SK-N-SH (cell line): ENCODE measurements at regions not wholly inside any gene's neighbourhood (a gene's known extent, or its start where the extent isn't known, plus 50 kb on each side); places are given as distances from the start of the nearest gene placed in this dataset.
A peak's percentile ranks its signal among the peaks of the same experiment; 100 is the strongest.

Source experiments
- CTCF ChIA-PET: fragments of 300-600, 350-600 bp; formaldehyde crosslinking; extraction: SDS; loops from one replicate; lab custom pipeline; 2021; lab: Yijun Ruan, JAX
- POLR2A ChIA-PET: fragments of 350-600 bp; sonication (Branson Sonifier 250); formaldehyde crosslinking; extraction: SDS; loops from one replicate; lab custom pipeline; 2020; ENCODE audit warnings: antibody characterized with exemption, inconsistent platforms; lab: Yijun Ruan, JAX
- DNase-seq: peaks from one replicate; pipeline ENCODE4 v3.0.0; 2012
- H2AFZ ChIP-seq: fragments of 200-600 bp; sonication (generic); 2 replicates; pipeline ENCODE4 v1.8.1; 2016; ENCODE audit warnings: antibody characterized with exemption, mild to moderate bottlenecking, low read depth
- H3F3A ChIP-seq: fragments of 200-600 bp; sonication (generic); replicated peaks from 2 replicates; pipeline ENCODE3; 2016; ENCODE audit warnings: antibody characterized with exemption, mild to moderate bottlenecking; ENCODE audit not compliant: insufficient read depth
- H3K27ac ChIP-seq, 2 experiments: fragments of 200-500 bp in 1 of 2; fragments of 200-600 bp in 1 of 2; sonication (Bioruptor generic) in 1 of 2; sonication (generic), shearing (Covaris generic) in 1 of 2; 2 replicates each; pipeline versions ENCODE4 v1.5.1 to v1.6.1; 2014 to 2016; ENCODE audit warnings: low read depth in 2 of 2, inconsistent platforms in 1 of 2, low read length in 1 of 2, mild to moderate bottlenecking in 1 of 2, mixed read lengths in 1 of 2
- H3K27me3 ChIP-seq: fragments of 200-600 bp; sonication (generic), shearing (Covaris generic); 2 replicates; pipeline ENCODE4 v1.6.1; 2016; ENCODE audit warnings: mixed run types; ENCODE audit not compliant: insufficient read depth
- H3K36me3 ChIP-seq, 2 experiments: fragments of 200-500 bp in 1 of 2; fragments of 200-600 bp in 1 of 2; sonication (Bioruptor generic) in 1 of 2; sonication (generic) in 1 of 2; replicated peaks in 1 of 2; 2 replicates each; pipeline versions ENCODE3 to v1.5.1; 2014 to 2016; ENCODE audit warnings: low read length in 1 of 2, mild to moderate bottlenecking in 1 of 2; ENCODE audit not compliant: insufficient read depth in 2 of 2, control insufficient read depth in 1 of 2
- H3K4me1 ChIP-seq, 2 experiments: fragments of 200-500 bp in 1 of 2; fragments of 200-600 bp in 1 of 2; sonication (Bioruptor generic) in 1 of 2; sonication (generic), shearing (Covaris generic) in 1 of 2; 2 replicates each; pipeline versions ENCODE4 v1.5.1 to v1.6.1; 2014 to 2016; ENCODE audit warnings: low read depth in 1 of 2, low read length in 1 of 2, mixed run types in 1 of 2; ENCODE audit not compliant: insufficient read depth in 2 of 2, control insufficient read depth in 1 of 2
- H3K4me2 ChIP-seq: fragments of 200-600 bp; sonication (generic), shearing (Covaris generic); 2 replicates; pipeline ENCODE4 v1.6.1; 2017; ENCODE audit warnings: mixed run types
- H3K4me3 ChIP-seq, 2 experiments: fragments of 200-500 bp in 1 of 2; fragments of 200-600 bp in 1 of 2; sonication (Bioruptor generic) in 1 of 2; sonication (generic), shearing (Covaris generic) in 1 of 2; 2 replicates each; pipeline versions ENCODE4 v1.5.1 to v1.8.1; 2014 to 2016; ENCODE audit warnings: low read depth in 2 of 2, inconsistent platforms in 1 of 2, low read length in 1 of 2, mild to moderate bottlenecking in 1 of 2, mixed read lengths in 1 of 2, moderate library complexity in 1 of 2
- H3K79me2 ChIP-seq: fragments of 200-600 bp; sonication (generic); 2 replicates; pipeline ENCODE4 v1.8.1; 2017; ENCODE audit warnings: mild to moderate bottlenecking; ENCODE audit not compliant: insufficient read depth
- H3K9ac ChIP-seq: fragments of 200-600 bp; sonication (generic); 2 replicates; pipeline ENCODE4 v1.6.1; 2017; ENCODE audit warnings: mixed run types
- H3K9me2 ChIP-seq: fragments of 200-600 bp; sonication (generic); 2 replicates; pipeline ENCODE4 v1.6.1; 2017; ENCODE audit warnings: mixed run types
- H3K9me3 ChIP-seq: fragments of 200-600 bp; sonication (generic); 2 replicates; pipeline ENCODE4 v1.6.1; 2017; ENCODE audit warnings: mixed run types, mild to moderate bottlenecking, moderate library complexity
- H4K20me1 ChIP-seq: fragments of 200-600 bp; sonication (generic); 2 replicates; pipeline ENCODE4 v1.6.1; 2017; ENCODE audit warnings: mild to moderate bottlenecking, mixed run types; ENCODE audit not compliant: insufficient read depth
- EP300 ChIP-seq, 2 experiments: IDR thresholded peaks; 2 replicates each; pipeline versions ENCODE4 v1.4.0 to v1.6.1; 2012; ENCODE audit warnings: borderline replicate concordance in 1 of 2, low read depth in 1 of 2, low read length in 1 of 2
- FOSL2 ChIP-seq: IDR thresholded peaks from 2 replicates; pipeline ENCODE4 v1.4.0; 2012; ENCODE audit warnings: low read depth, mild to moderate bottlenecking, moderate library complexity, borderline replicate concordance
- FOXJ3 ChIP-seq: sonication (generic); formaldehyde crosslinking; IDR thresholded peaks from 2 replicates; pipeline ENCODE4 v1.5.1; 2020; ENCODE audit warnings: mild to moderate bottlenecking, missing genetic modification reagents
- FOXM1 ChIP-seq: IDR thresholded peaks from 2 replicates; pipeline ENCODE4 v1.4.0; 2012; ENCODE audit warnings: low read depth, mild to moderate bottlenecking
- GABPA ChIP-seq: IDR thresholded peaks from 2 replicates; pipeline ENCODE4 v1.4.0; 2012; ENCODE audit warnings: low read depth, mild to moderate bottlenecking
- JUND ChIP-seq: IDR thresholded peaks from 2 replicates; pipeline ENCODE4 v1.4.0; 2012
- MEF2A ChIP-seq: IDR thresholded peaks from 2 replicates; pipeline ENCODE4 v1.4.0; 2012; ENCODE audit warnings: low read depth, borderline replicate concordance
- NFIC ChIP-seq: IDR thresholded peaks from 2 replicates; pipeline ENCODE4 v1.4.0; 2012; ENCODE audit warnings: borderline replicate concordance
- RAD21 ChIP-seq: IDR thresholded peaks from 2 replicates; pipeline ENCODE4 v1.6.1; 2012; ENCODE audit warnings: mild to moderate bottlenecking, low read length
- RCOR1 ChIP-seq: fragments of 150-350 bp; IDR thresholded peaks from 2 replicates; pipeline ENCODE4 v1.6.1; 2017; ENCODE audit warnings: antibody characterized with exemption, low read length
- SMC3 ChIP-seq: IDR thresholded peaks from 2 replicates; pipeline ENCODE4 v1.6.1; 2012; ENCODE audit warnings: low read depth, low read length, improper control_type of control experiment
- TAF1 ChIP-seq: IDR thresholded peaks from 2 replicates; pipeline ENCODE4 v1.6.1; 2012; ENCODE audit warnings: low read depth, mild to moderate bottlenecking, low read length, moderate library complexity, borderline replicate concordance
- WGBS: methylation state at CpG from one replicate; pipeline ENCODE4 v1.1.6; 2017; ENCODE audit warnings: low lambda C conversion rate; 5-methylcytosine and 5-hydroxymethylcytosine counted together
- TF ChIP-seq, protein P1 (sequence below): fragments of 200-600 bp; sonication (generic); IDR thresholded peaks from 2 replicates; pipeline ENCODE4 v1.6.1; 2017; ENCODE audit warnings: antibody characterized with exemption, mild to moderate bottlenecking, moderate library complexity
- TF ChIP-seq, protein P2 (sequence below): fragments of 150-350 bp; IDR thresholded peaks from 2 replicates; pipeline ENCODE4 v1.6.1; 2016; ENCODE audit warnings: mild to moderate bottlenecking, low read depth, low read length
- TF ChIP-seq, protein P3 (sequence below): IDR thresholded peaks from 2 replicates; pipeline ENCODE4 v1.4.0; 2012; ENCODE audit warnings: low read depth, borderline replicate concordance
- TF ChIP-seq, protein P4 (sequence below): IDR thresholded peaks from 2 replicates; pipeline ENCODE4 v1.4.0; 2012; ENCODE audit warnings: low read depth
- TF ChIP-seq, protein P5 (sequence below): IDR thresholded peaks from 2 replicates; pipeline ENCODE4; 2012

DNA sequence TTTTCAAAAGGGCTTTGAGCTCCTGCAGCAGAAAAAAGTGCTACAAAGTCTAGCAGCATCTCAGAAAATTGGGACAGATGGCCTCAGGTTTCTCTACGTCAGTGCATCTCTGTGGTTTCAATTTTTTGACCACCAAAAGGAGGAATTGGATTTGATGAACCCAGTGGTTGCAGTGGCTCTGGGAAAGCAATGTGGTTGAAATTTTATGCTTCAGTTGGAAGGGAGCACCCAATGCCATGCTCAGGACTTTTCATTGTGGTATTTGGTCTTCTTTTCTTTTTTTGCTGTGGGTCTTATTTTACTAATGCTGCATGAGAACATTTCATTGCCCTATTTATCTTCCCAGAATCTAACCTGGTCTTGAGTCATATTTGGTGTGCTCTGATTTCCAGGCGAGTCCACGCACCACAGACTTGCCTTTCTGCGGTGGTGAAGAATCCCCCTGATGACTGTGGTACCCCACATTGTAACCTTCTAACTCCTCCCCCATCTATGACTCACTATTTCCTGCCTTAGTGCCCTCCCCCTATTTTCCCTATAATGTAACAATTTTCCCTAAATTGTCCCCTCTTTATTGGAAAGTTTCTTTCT, 56.7 kb downstream of the S1PR1 start (continued):
- TF ChIP-seq, protein P1, sequence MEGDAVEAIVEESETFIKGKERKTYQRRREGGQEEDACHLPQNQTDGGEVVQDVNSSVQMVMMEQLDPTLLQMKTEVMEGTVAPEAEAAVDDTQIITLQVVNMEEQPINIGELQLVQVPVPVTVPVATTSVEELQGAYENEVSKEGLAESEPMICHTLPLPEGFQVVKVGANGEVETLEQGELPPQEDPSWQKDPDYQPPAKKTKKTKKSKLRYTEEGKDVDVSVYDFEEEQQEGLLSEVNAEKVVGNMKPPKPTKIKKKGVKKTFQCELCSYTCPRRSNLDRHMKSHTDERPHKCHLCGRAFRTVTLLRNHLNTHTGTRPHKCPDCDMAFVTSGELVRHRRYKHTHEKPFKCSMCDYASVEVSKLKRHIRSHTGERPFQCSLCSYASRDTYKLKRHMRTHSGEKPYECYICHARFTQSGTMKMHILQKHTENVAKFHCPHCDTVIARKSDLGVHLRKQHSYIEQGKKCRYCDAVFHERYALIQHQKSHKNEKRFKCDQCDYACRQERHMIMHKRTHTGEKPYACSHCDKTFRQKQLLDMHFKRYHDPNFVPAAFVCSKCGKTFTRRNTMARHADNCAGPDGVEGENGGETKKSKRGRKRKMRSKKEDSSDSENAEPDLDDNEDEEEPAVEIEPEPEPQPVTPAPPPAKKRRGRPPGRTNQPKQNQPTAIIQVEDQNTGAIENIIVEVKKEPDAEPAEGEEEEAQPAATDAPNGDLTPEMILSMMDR: no peak
- TF ChIP-seq GABPA (no peak), FOSL2 (peak; percentile 33; the same call in 1 of the 2 replicates)

DNA sequence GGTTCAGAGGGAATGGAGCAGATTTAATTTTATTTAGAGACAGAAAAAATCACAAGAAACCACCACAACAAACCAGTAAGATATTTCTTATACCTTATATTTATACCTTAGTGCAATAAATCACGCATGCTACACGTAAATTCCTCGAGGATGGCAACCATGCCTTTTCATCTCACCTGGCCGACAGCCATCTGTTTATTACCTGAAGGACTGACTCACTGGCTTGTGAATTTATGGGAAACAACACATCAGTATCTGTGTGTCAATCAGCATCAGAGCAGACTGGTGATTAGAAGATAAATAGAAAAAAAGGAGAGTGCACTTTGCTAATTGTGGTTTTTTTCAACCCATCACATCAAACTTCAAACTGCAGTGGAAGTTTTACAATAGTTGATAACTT, 58.4 kb downstream of the S1PR1 start:
- POLR2A ChIA-PET: no interaction called here
- TF ChIP-seq JUND: no peak
- no peak for TF ChIP-seq NFIC
- TF ChIP-seq, protein P1: no peak
- no peak for TF ChIP-seq TAF1
- TF ChIP-seq SMC3: no peak
- no peak for TF ChIP-seq FOXM1
- TF ChIP-seq, all 33 proteins: peak for 0
- WGBS: 85% methylated on average over 4 of the region's 4 CpGs
- H3K9me3 ChIP-seq: no peaks in the 10 kb centered on the region
- H3K27ac ChIP-seq: no peak overlapping the region
- no peaks in the 10 kb centered on the region for H4K20me1 ChIP-seq
- no peaks in the 10 kb centered on the region for H3K9me2 ChIP-seq
- H3K4me2 ChIP-seq: no peak overlapping the region
- no peak overlapping the region for H3K4me3 ChIP-seq
- peaks cover 12% of the 10 kb centered on the region for H3F3A ChIP-seq
- H3K4me1 ChIP-seq: peaks cover 3 to 17% of the 10 kb centered on the region in 2 experiments; a peak in 3 of 4 replicates
- no peaks in the 10 kb centered on the region for H3K79me2 ChIP-seq
- CTCF ChIA-PET: interaction anchor here (1.1 to 2.7 kb wide), 5 partner anchors 14 to 832 kb away, joined by 3 to 6 read pairs (median 3); no protein-coding TSS in a partner anchor
- H3K27me3 ChIP-seq: no peaks in the 10 kb centered on the region
- no peak overlapping the region for H2AFZ ChIP-seq
- no peak overlapping the region for H3K9ac ChIP-seq
- no peaks in the 10 kb centered on the region for H3K36me3 ChIP-seq
- no peak for DNase-seq

DNA sequence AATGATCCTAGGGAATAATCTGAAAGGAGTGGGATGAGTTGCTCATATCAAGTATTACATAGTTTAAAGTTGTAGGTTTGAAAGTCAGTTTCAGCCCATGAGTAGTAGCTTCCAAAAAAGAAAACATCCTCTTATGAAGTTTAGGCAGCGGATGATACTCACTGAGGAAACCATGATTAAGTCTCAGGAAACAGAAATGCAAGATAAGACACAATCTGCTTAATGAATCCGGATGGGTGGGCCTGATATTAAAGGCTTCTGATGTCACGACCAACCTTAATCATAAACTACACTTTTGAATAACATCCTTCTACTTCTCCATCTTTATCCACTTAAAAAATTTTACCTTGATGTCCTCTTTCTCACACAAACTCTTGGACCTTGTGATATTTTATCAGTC, 61.8 kb downstream of the S1PR1 start:
- Histone ChIP-seq H3K9me2 (no peaks in the 10 kb centered on the region), H3K4me2 (no peak overlapping the region), H2AFZ (peak overlapping the region; percentile 44; the same call in 1 of the 2 replicates), H3K9me3 (no peaks in the 10 kb centered on the region), H4K20me1 (no peaks in the 10 kb centered on the region), H3K79me2 (no peaks in the 10 kb centered on the region), H3K36me3 (no peaks in the 10 kb centered on the region), H3K27ac (no peak overlapping the region), H3F3A (peaks cover 24% of the 10 kb centered on the region), H3K27me3 (no peaks in the 10 kb centered on the region), H3K4me3 (no peak overlapping the region), H3K9ac (no peak overlapping the region), H3K4me1 (peaks cover 8% of the 10 kb centered on the region in 2 experiments; a peak in 3 of 4 replicates)
- WGBS: 80% methylated on average over 3 of the region's 3 CpGs
- DNase-seq: no peak
- POLR2A ChIA-PET: no interaction called here
- CTCF ChIA-PET: interaction anchor here (2.0 to 5.9 kb wide), 2 partner anchors 8 to 11 kb away, joined by 7 to 61 read pairs; no protein-coding TSS in a partner anchor
- TF ChIP-seq RAD21 (no peak), RCOR1 (no peak), FOXJ3 (CRISPR knock-in tag) (no peak), EP300 (IDR thresholded peaks at IDR 0.05; ENCODE audit: borderline replicate concordance in 1 of 2, low read depth in 1 of 2, low read length in 1 of 2) (no peak), NFIC (no peak), MEF2A (no peak)
- TF ChIP-seq, protein P2, sequence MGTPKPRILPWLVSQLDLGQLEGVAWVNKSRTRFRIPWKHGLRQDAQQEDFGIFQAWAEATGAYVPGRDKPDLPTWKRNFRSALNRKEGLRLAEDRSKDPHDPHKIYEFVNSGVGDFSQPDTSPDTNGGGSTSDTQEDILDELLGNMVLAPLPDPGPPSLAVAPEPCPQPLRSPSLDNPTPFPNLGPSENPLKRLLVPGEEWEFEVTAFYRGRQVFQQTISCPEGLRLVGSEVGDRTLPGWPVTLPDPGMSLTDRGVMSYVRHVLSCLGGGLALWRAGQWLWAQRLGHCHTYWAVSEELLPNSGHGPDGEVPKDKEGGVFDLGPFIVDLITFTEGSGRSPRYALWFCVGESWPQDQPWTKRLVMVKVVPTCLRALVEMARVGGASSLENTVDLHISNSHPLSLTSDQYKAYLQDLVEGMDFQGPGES: no peak
- TF ChIP-seq, protein P3, sequence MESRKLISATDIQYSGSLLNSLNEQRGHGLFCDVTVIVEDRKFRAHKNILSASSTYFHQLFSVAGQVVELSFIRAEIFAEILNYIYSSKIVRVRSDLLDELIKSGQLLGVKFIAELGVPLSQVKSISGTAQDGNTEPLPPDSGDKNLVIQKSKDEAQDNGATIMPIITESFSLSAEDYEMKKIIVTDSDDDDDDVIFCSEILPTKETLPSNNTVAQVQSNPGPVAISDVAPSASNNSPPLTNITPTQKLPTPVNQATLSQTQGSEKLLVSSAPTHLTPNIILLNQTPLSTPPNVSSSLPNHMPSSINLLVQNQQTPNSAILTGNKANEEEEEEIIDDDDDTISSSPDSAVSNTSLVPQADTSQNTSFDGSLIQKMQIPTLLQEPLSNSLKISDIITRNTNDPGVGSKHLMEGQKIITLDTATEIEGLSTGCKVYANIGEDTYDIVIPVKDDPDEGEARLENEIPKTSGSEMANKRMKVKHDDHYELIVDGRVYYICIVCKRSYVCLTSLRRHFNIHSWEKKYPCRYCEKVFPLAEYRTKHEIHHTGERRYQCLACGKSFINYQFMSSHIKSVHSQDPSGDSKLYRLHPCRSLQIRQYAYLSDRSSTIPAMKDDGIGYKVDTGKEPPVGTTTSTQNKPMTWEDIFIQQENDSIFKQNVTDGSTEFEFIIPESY: no peak
- TF ChIP-seq, protein P4, sequence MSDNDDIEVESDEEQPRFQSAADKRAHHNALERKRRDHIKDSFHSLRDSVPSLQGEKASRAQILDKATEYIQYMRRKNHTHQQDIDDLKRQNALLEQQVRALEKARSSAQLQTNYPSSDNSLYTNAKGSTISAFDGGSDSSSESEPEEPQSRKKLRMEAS: no peak
- TF ChIP-seq, protein P5, sequence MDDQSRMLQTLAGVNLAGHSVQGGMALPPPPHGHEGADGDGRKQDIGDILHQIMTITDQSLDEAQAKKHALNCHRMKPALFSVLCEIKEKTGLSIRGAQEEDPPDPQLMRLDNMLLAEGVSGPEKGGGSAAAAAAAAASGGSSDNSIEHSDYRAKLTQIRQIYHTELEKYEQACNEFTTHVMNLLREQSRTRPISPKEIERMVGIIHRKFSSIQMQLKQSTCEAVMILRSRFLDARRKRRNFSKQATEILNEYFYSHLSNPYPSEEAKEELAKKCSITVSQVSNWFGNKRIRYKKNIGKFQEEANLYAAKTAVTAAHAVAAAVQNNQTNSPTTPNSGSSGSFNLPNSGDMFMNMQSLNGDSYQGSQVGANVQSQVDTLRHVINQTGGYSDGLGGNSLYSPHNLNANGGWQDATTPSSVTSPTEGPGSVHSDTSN: no peak
